ENCODE measurements at regions not wholly inside any gene's neighbourhood (a gene's known extent, or its start where the extent isn't known, plus 50 kb on each side); places are given as distances from the start of the nearest gene placed in this dataset.

DNA sequence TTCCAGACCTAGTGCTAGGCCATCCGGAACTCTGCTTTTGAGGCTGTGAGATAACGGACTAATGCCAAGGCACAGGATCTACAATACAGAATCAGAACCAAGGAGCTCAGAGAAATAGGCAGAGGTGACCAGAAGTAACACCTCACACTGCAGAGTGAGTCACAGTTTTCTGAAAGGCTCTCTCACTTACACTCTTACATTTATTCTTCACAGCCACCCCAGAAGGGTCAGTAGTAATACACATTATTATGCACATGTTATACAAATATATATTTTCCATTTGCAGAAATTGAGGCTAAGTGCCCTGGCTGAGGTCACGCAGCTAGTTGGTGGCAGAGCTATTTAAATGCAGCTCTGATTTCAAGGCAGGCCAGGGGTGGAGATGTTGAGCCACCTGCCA is 542.5 kb downstream of the OMA1 start:
- Histone ChIP-seq H3K36me3 (no peaks in the 10 kb centered on the region), H3K9me3 (replicated peaks) (no peaks in the 10 kb centered on the region), H3K4me3 (no peak overlapping the region), H3K27me3 (replicated peaks) (0 out of 2 replicates have a peak, but pooled peaks cover 4% of the 10 kb centered on the region), H3K27ac (no peak overlapping the region), H3K4me1 (replicated peaks) (no peaks in the 10 kb centered on the region)
- no peak for DNase-seq (ENCODE audit: low read depth in 1 of 2, low spot score in 2 of 2)

DNA sequence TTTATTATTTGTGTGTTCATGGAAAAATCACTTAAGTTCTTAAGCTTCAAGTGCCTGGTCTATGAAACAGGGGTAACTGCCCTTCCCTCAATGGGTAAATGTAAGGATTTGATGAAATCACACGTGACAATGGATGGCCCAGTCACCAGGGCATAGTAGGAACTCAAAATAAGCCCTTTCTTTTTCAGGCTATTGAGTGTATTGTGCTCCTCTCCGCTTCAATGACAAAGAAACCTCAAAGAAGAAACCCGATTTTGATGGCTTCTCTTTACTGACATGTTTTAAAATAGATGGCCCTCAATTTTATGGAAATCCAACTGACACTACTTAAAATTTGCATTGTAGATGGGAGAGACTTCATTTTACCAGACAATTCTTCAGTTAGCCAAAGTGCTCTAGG is 543.5 kb downstream of the OMA1 start:
- H3K36me3 ChIP-seq = no peaks in the 10 kb centered on the region
- H3K27me3 ChIP-seq (replicated peaks) = 0 out of 2 replicates have a peak, but pooled peaks cover 4% of the 10 kb centered on the region
- H3K9me3 ChIP-seq (replicated peaks) = no peaks in the 10 kb centered on the region
- DNase-seq (ENCODE audit: low read depth in 1 of 2, low spot score in 2 of 2) = no peak
- no peak overlapping the region for H3K27ac ChIP-seq
- H3K4me1 ChIP-seq (replicated peaks) = no peaks in the 10 kb centered on the region
- no peak overlapping the region for H3K4me3 ChIP-seq

DNA sequence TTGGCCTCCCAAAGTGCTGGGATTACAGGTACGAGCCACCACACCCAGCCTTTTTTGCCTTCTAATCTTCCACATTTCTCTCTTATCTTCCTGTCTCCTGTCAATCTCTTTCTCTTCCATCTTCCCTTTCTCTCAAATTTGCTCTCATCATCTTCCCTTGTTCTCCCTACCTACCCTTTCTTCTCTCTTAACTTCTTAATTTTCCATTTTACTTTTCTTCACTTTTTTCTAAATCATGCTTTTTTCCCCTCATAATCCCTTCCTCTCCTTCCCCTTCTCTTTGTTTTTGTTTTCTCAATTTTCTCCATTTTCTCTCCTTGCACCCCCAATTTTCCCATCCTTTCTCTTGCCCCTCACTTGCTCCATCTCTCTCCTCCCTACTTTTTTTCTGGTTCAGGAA is 545.7 kb downstream of the OMA1 start:
- no peak overlapping the region for H3K4me3 ChIP-seq
- H3K9me3 ChIP-seq (replicated peaks) = no peaks in the 10 kb centered on the region
- no peak overlapping the region for H3K27ac ChIP-seq
- no peaks in the 10 kb centered on the region for H3K36me3 ChIP-seq
- H3K27me3 ChIP-seq (replicated peaks) = 0 out of 2 replicates have a peak, but pooled peaks cover 4% of the 10 kb centered on the region
- DNase-seq (ENCODE audit: low read depth in 1 of 2, low spot score in 2 of 2) = no peak
- no peaks in the 10 kb centered on the region for H3K4me1 ChIP-seq (replicated peaks)

DNA sequence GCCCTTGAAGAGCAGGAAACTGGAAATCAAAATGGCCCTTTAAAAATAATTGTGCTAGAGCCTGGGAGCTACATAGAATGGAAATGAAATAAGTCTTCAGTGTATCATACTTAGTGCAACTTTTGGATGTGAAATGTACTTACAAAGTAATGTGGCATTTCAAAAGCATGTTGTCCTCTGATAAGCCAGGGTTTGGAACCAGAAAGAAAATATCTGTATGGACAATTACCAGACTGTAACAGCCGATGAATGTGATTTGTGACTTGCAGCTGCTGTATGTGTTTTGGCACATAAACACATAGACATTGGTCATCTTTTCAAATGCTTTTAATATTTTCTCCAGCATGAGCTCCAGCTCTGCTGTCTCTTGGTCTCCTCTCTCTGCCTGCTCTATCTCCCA is 546.4 kb downstream of the OMA1 start:
- DNase-seq (ENCODE audit: low read depth in 1 of 2, low spot score in 2 of 2) = no peak
- Histone ChIP-seq H3K36me3 (no peaks in the 10 kb centered on the region), H3K9me3 (replicated peaks) (no peaks in the 10 kb centered on the region), H3K27ac (no peak overlapping the region), H3K4me3 (no peak overlapping the region), H3K27me3 (replicated peaks) (0 out of 2 replicates have a peak, but pooled peaks cover 4% of the 10 kb centered on the region), H3K4me1 (replicated peaks) (no peaks in the 10 kb centered on the region)

DNA sequence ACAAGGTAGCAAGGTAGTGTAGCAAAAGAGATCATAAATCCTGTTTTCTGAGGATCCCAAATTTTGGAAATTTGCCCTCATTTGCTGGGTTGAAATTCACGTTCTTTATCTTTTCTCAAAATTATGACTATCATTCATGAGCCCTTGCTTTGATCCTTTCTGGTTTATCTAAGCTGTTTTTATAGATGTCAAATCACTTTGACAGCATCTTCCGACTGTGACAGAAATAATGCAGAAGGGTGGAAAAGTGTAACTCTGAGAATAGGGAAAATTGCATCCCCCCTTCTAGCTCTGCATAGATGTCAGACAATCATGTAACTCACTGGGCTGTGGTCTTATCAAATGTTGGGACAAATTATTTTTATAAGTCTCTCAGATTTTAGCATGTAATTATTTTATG is 550.1 kb downstream of the OMA1 start:
- no peak overlapping the region for H3K4me3 ChIP-seq
- H3K4me1 ChIP-seq (replicated peaks) = no peaks in the 10 kb centered on the region
- H3K36me3 ChIP-seq = no peaks in the 10 kb centered on the region
- H3K27ac ChIP-seq = no peak overlapping the region
- H3K9me3 ChIP-seq (replicated peaks) = no peaks in the 10 kb centered on the region
- DNase-seq (ENCODE audit: low read depth in 1 of 2, low spot score in 2 of 2) = no peak
- 0 out of 2 replicates have a peak, but pooled peaks cover under 1% of the 10 kb centered on the region for H3K27me3 ChIP-seq (replicated peaks)

DNA sequence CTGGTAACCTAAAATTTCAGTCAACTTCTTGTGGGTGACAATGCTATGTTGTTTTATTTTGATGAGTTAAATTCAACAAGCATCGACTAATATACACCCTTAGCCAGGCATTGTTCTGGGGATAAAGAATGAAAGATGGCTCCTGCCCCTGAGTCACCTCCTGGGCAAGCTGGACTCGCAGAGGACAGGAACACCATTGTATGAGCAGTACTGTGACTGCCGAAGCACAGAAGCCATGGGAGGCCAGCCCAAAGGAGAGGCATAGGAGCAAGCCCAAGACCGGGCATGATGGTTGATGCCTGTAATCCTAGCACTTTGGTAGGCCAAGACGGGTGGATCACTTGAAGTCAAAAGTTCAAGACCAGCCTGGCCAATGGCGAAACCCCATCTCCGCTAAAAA is 555.2 kb downstream of the OMA1 start:
- H3K4me1 ChIP-seq (replicated peaks) = no peaks in the 10 kb centered on the region
- no peak for DNase-seq (ENCODE audit: low read depth in 1 of 2, low spot score in 2 of 2)
- no peaks in the 10 kb centered on the region for H3K9me3 ChIP-seq (replicated peaks)
- no peaks in the 10 kb centered on the region for H3K27me3 ChIP-seq (replicated peaks)
- no peaks in the 10 kb centered on the region for H3K36me3 ChIP-seq
- H3K27ac ChIP-seq = no peak overlapping the region
- H3K4me3 ChIP-seq = no peak overlapping the region

DNA sequence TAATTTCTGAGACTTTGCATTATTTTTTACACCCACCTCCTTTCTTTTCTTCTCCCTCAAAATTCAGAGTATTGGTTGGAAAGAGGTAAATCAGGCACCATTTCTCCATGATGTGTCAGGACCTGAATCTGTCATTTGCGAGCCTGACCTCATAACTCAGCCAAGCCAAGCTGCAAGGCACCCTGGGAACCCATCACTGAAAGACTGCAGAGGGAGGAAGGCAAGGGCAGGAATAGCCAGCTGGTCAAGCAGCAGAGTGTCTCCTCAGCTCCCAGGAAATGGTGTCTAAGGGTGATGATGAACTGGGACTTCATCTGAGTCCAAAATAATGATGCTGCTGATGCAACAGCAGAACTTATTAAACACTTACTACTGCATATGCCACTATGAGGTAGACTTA is 556.6 kb downstream of the OMA1 start:
- Histone ChIP-seq H3K27ac (no peak overlapping the region), H3K27me3 (replicated peaks) (no peaks in the 10 kb centered on the region), H3K4me3 (no peak overlapping the region), H3K4me1 (replicated peaks) (no peaks in the 10 kb centered on the region), H3K36me3 (no peaks in the 10 kb centered on the region), H3K9me3 (replicated peaks) (no peaks in the 10 kb centered on the region)
- DNase-seq (ENCODE audit: low read depth in 1 of 2, low spot score in 2 of 2) = no peak

DNA sequence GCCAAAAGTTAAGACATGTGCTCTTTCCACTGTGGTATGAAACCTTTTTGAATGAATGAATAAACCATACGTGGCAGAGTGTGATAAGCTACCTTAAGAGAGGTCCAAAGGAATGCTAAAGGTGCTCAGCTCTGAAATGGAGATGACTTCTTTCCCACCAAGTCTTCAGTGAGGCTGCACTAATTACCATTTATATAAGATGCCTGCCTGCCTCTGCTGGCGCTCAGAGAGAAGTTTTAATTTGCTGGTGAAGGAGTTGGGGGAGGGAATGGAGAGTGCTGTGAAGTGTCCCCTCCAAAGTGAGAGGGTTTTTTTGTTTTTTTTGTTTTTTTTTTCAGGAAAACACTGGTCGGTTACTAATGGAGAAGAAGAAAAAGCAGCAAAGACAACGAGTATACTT is 559.0 kb downstream of the OMA1 start:
- no peaks in the 10 kb centered on the region for H3K36me3 ChIP-seq
- no peaks in the 10 kb centered on the region for H3K9me3 ChIP-seq (replicated peaks)
- no peak for DNase-seq (ENCODE audit: low read depth in 1 of 2, low spot score in 2 of 2)
- H3K4me1 ChIP-seq (replicated peaks) = no peaks in the 10 kb centered on the region
- H3K27me3 ChIP-seq (replicated peaks) = no peaks in the 10 kb centered on the region
- no peak overlapping the region for H3K4me3 ChIP-seq
- no peak overlapping the region for H3K27ac ChIP-seq

DNA sequence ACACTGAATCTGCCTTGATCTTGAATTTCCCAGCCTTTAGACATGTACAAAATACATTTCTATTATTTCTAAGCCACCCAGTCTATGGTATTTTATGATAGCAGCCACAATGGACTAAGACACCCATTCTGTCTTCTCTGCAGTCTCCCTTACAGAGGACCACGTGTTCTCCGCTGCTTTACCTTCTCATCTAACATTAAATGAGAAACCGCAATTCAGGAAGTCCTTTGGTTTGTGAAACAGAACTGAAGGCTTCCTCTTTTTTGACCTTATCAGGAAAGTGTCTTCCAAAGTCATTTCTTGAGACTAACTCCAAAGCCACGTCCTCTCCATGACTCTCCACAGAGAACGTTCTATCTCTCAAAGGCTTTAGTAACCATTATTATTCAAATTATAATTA is 560.1 kb downstream of the OMA1 start:
- H3K9me3 ChIP-seq (replicated peaks) = no peaks in the 10 kb centered on the region
- no peaks in the 10 kb centered on the region for H3K36me3 ChIP-seq
- no peak overlapping the region for H3K4me3 ChIP-seq
- H3K27me3 ChIP-seq (replicated peaks) = no peaks in the 10 kb centered on the region
- no peak overlapping the region for H3K27ac ChIP-seq
- no peaks in the 10 kb centered on the region for H3K4me1 ChIP-seq (replicated peaks)
- DNase-seq (ENCODE audit: low read depth in 1 of 2, low spot score in 2 of 2) = no peak

DNA sequence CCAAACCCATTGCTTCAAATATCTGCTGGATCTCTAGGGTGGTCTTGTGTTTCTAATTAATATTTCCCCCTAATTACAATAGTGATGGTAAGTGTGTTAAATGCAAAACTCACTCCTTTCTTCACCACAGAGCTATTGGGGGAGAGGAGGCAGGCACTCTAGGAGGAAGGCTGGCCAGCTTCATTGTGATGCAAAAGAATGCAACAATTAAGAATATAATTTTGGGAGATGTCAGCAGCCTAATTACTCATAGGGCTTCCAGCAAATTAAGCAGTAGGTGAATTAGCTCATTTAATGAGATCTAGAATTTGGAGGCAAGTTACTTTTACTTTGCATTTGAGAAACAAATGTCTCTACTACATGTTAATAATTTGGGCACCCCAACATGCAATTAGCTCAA is 560.4 kb upstream of the DAB1 start:
- no peaks in the 10 kb centered on the region for H3K4me1 ChIP-seq (replicated peaks)
- no peaks in the 10 kb centered on the region for H3K9me3 ChIP-seq (replicated peaks)
- no peaks in the 10 kb centered on the region for H3K27me3 ChIP-seq (replicated peaks)
- DNase-seq (ENCODE audit: low read depth in 1 of 2, low spot score in 2 of 2) = no peak
- H3K4me3 ChIP-seq = no peak overlapping the region
- H3K36me3 ChIP-seq = no peaks in the 10 kb centered on the region
- no peak overlapping the region for H3K27ac ChIP-seq

DNA sequence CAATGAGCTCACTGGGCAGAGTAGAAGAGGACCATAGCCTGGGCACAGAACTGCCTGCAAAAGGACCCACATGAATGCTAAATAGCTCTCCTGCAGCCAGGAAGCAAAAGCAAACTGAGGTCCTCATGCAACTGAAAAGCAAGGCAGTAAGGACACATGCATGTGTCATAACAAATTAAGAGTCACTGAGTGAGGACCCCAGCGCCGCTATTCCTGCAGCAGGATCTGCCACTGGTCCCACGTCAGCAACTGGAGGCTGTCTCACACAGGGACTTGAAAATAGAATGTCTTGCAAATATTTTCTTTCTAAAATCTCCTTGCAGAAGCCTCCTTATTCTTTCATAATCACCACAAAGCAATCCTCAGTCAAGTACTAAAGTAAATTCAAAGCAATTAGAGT is 559.6 kb upstream of the DAB1 start:
- H3K4me3 ChIP-seq = no peak overlapping the region
- DNase-seq (ENCODE audit: low read depth in 1 of 2, low spot score in 2 of 2) = no peak
- no peaks in the 10 kb centered on the region for H3K27me3 ChIP-seq (replicated peaks)
- no peaks in the 10 kb centered on the region for H3K36me3 ChIP-seq
- H3K9me3 ChIP-seq (replicated peaks) = no peaks in the 10 kb centered on the region
- no peaks in the 10 kb centered on the region for H3K4me1 ChIP-seq (replicated peaks)
- no peak overlapping the region for H3K27ac ChIP-seq

DNA sequence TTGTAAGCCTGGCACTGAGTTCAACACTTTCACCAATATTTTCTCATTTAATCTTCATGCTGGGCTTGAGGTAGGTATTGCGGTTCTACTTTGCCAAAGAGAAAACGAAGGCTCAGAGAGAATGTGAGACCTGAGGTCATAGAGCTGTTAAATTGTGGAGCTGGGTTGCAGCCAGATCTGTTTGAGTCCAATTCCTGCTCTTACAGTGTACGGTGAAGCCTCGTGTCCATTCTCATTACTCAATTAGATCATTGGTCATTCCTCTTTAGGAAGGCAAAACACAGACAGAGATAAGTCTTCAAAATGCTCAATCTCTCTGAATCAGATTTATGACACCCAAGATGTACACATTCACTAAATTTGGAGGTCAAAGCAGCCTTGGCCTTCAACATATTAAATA is 559.0 kb upstream of the DAB1 start:
- H3K9me3 ChIP-seq (replicated peaks) = no peaks in the 10 kb centered on the region
- DNase-seq (ENCODE audit: low read depth in 1 of 2, low spot score in 2 of 2) = no peak
- H3K27ac ChIP-seq = no peak overlapping the region
- no peaks in the 10 kb centered on the region for H3K36me3 ChIP-seq
- H3K27me3 ChIP-seq (replicated peaks) = no peaks in the 10 kb centered on the region
- no peaks in the 10 kb centered on the region for H3K4me1 ChIP-seq (replicated peaks)
- H3K4me3 ChIP-seq = no peak overlapping the region

DNA sequence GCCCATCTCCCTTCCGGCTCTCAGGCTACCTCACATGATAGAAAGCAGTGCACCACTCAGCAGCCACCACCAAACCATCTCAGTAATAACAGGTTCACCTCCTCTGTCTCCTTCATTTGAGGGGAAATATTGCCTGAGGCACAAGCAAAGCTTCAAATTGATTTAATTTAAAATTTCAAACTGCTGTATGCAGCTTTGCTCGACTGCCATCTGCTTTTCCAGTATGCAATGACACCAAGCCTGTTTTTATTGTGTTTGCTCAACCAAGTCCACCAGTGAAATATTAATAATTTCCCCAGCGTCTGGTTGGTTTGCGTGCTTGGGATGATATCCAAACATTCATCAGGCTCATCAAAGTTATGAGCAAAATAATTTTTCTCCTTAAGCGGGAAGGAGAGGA is 552.4 kb upstream of the DAB1 start:
- Histone ChIP-seq H3K36me3 (no peaks in the 10 kb centered on the region), H3K27ac (no peak overlapping the region), H3K4me3 (no peak overlapping the region), H3K9me3 (replicated peaks) (no peaks in the 10 kb centered on the region), H3K4me1 (replicated peaks) (no peaks in the 10 kb centered on the region), H3K27me3 (replicated peaks) (no peaks in the 10 kb centered on the region)
- DNase-seq (ENCODE audit: low read depth in 1 of 2, low spot score in 2 of 2) = no peak

DNA sequence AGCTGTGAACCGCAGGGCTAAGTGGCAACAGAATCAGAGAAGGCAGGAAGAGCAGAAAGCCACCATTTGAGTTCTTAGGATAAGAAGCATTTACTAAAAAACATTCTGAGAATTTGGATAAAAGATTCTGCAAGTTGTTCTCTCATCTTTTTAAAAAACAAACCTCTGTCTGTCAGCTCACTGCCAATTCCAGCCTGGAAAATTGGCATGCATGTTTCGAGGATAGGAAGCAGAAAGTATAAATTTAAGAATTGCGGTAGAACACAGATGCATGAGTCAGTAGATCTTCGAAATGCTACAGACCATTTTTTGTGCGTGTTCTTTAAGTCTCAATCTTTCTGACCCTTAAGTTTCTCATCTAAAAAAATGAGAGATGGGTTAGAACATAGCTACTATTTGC is 544.5 kb upstream of the DAB1 start:
- Histone ChIP-seq H3K4me3 (no peak overlapping the region), H3K36me3 (no peaks in the 10 kb centered on the region), H3K27ac (no peak overlapping the region)

DNA sequence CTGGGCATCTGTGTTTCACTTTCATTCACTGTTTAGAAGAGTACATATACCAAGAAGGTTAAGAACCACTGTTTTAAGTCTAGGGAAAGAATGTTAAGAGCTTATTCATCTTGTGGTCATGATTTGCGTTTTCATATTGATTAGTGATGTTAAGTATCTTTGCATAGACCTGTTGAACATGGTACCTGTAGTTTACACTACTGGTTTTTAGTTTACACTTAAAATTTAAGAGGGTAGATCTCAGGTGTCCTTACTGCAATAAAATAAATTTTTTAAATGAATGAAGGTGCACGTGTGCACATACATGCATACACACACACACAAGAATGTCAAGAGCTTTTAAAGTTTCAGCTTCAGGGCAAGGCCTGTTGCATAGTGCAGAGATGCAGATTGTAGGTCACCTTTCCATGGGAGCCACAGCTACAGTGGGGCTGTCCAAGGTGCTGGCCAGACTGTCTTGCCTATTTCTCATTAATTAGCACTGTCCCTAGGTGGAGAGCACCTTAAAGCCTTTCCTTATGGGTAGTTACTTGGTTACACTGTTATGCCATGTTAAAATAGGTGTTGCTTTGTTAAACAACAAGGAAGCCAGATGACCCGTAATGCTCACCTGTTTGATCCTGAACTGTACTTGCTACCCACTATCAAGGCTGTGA is 543.0 kb upstream of the DAB1 start:
- DNase-seq (ENCODE audit: low read depth in 1 of 2, low spot score in 2 of 2) = no peak

More for the DNA sequence above, 544.5 kb upstream of the DAB1 start:
- Histone ChIP-seq H3K4me1 (replicated peaks) (no peaks in the 10 kb centered on the region), H3K27me3 (replicated peaks) (no peaks in the 10 kb centered on the region), H3K9me3 (replicated peaks) (no peaks in the 10 kb centered on the region)
- no peak for DNase-seq (ENCODE audit: low read depth in 1 of 2, low spot score in 2 of 2)

More for the DNA sequence above, 543.0 kb upstream of the DAB1 start:
- Histone ChIP-seq H3K9me3 (replicated peaks) (no peaks in the 10 kb centered on the region), H3K4me3 (no peak overlapping the region), H3K27me3 (replicated peaks) (no peaks in the 10 kb centered on the region), H3K4me1 (replicated peaks) (no peaks in the 10 kb centered on the region), H3K27ac (no peak overlapping the region), H3K36me3 (no peaks in the 10 kb centered on the region)

All from SJSA1 (cell line).